HEK293T (cell line): ENCODE measurements at regions not wholly inside any gene's neighbourhood (a gene's known extent, or its start where the extent isn't known, plus 50 kb on each side); places are given as distances from the start of the nearest gene placed in this dataset.

Experiments
- BHLHE40 ChIP-seq: fragments of 450-650 bp; IDR thresholded peaks from 2 replicates; pipeline ENCODE4 v1.6.1; 2016; ENCODE audit warnings: mild to moderate bottlenecking, moderate library complexity, borderline replicate concordance
- SP1 ChIP-seq: fragments of 450-650 bp; IDR thresholded peaks from 2 replicates; pipeline ENCODE4 v1.6.1; 2017

GRCh38 chr5:119792161-119792799 is 162.9 kb downstream of the FAM170A start:
- no peak for TF ChIP-seq BHLHE40
- TF ChIP-seq SP1, result no peak
